ENCODE measurements at regions not wholly inside any gene's neighbourhood (a gene's known extent, or its start where the extent isn't known, plus 50 kb on each side); places are given as distances from the start of the nearest gene placed in this dataset.

- no peak for TF ChIP-seq POLR2A (IDR thresholded peaks at IDR 0.05; ENCODE audit: borderline replicate concordance, extremely low read depth, insufficient read depth, insufficient read length)
- no peak for TF ChIP-seq CTCF (IDR thresholded peaks at IDR 0.05 in 2 of 3, conservative IDR thresholded peaks at IDR 0.05 in 1 of 3; ENCODE audit: borderline replicate concordance in 1 of 3, insufficient read depth in 1 of 3, low read depth in 2 of 3, low read length in 2 of 3)
- TF ChIP-seq RAD21 (IDR thresholded peaks at IDR 0.05; ENCODE audit: low read depth) = no peak
These were observed 55.6 kb upstream of the HLA-A start for GRCh38 chr6:29886701-29887100.
